K562 (cell line): ENCODE measurements at regions not wholly inside any gene's neighbourhood (a gene's known extent, or its start where the extent isn't known, plus 50 kb on each side); places are given as distances from the start of the nearest gene placed in this dataset.

ENCODE experiments used
- LEF1 ChIP-seq: fragments of 450-650 bp; IDR thresholded peaks from 2 replicates; pipeline ENCODE4 v1.6.1; 2016; ENCODE audit warnings: mild to moderate bottlenecking
- POLR2AphosphoS5 ChIP-seq: IDR thresholded peaks from 2 replicates; pipeline ENCODE4 v1.6.1; 2011; ENCODE audit warnings: mild to moderate bottlenecking, low read depth, low read length, moderate library complexity; ENCODE audit not compliant: control insufficient read depth, insufficient read depth
- TF ChIP-seq, protein P1 (sequence below): fragments of 250-450 bp; sonication (Bioruptor Pico); IDR thresholded peaks from 2 replicates; pipeline ENCODE4 v1.5.0; 2021

DNA sequence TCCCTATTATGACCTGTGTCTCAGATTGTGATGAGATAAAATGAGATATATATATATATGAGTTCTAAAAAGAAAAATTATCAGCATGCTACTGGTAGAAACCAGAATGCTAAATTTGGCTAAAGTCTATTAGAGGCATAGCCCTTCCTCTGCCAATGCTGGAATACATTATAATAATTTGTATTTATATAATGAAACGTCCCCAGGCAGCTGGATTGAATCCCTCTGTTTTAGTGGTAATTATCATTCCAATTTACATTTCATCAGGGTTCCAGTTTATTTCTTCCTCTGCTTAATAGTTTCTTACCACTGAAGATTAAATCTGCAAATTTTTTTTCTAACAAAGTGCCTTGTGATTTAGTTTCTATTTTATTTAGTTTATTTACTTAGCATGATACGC lies 71.8 kb upstream of the ABI1 start:
- TF ChIP-seq LEF1 (no peak), POLR2AphosphoS5 (no peak)
- TF ChIP-seq, protein P1, sequence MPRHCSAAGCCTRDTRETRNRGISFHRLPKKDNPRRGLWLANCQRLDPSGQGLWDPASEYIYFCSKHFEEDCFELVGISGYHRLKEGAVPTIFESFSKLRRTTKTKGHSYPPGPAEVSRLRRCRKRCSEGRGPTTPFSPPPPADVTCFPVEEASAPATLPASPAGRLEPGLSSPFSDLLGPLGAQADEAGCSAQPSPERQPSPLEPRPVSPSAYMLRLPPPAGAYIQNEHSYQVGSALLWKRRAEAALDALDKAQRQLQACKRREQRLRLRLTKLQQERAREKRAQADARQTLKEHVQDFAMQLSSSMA, result no peak
